ENCODE measurements at regions not wholly inside any gene's neighbourhood (a gene's known extent, or its start where the extent isn't known, plus 50 kb on each side); places are given as distances from the start of the nearest gene placed in this dataset.

DNA sequence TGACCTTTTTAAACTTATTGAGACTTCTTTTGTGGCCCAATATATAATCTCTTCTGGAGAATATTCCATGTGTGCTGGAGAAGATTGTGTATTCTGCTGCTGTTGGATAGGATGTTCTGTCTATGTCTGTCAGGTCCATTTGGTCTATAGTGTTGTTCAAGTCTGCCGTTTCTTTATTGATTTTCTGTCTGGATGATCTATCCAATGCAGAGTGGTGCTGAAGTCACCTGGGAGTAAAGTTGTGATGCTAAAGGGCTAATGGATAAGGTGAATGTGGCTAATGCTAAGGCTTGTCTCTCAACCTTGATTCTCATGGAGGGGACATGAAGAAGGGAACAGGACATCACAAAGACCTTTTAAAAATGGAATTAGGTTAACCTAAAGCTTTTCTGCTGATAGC, 72.0 kb upstream of the AP1S2 start:
- TF ChIP-seq, protein P1, sequence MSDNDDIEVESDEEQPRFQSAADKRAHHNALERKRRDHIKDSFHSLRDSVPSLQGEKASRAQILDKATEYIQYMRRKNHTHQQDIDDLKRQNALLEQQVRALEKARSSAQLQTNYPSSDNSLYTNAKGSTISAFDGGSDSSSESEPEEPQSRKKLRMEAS (IDR thresholded peaks at IDR 0.05; ENCODE audit: insufficient read depth, insufficient read length) = no peak
- TF ChIP-seq, protein P2, sequence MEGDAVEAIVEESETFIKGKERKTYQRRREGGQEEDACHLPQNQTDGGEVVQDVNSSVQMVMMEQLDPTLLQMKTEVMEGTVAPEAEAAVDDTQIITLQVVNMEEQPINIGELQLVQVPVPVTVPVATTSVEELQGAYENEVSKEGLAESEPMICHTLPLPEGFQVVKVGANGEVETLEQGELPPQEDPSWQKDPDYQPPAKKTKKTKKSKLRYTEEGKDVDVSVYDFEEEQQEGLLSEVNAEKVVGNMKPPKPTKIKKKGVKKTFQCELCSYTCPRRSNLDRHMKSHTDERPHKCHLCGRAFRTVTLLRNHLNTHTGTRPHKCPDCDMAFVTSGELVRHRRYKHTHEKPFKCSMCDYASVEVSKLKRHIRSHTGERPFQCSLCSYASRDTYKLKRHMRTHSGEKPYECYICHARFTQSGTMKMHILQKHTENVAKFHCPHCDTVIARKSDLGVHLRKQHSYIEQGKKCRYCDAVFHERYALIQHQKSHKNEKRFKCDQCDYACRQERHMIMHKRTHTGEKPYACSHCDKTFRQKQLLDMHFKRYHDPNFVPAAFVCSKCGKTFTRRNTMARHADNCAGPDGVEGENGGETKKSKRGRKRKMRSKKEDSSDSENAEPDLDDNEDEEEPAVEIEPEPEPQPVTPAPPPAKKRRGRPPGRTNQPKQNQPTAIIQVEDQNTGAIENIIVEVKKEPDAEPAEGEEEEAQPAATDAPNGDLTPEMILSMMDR (IDR thresholded peaks at IDR 0.05; ENCODE audit: extremely low read depth in 1 of 2, insufficient read depth in 1 of 2, low read depth in 1 of 2, low read length in 2 of 2) = no peak
- TF ChIP-seq GATA2 (IDR thresholded peaks at IDR 0.05; ENCODE audit: insufficient read depth, insufficient read length, low read depth, low read length) = no peak
